ENCODE measurements at regions not wholly inside any gene's neighbourhood (a gene's known extent, or its start where the extent isn't known, plus 50 kb on each side); places are given as distances from the start of the nearest gene placed in this dataset.

GRCh38 chr3:4907050-4907449 lies 72.2 kb upstream of the BHLHE40 start:
- TF ChIP-seq TEAD4 (IDR thresholded peaks at IDR 0.05) (no peak), TCF12 (IDR thresholded peaks at IDR 0.05; ENCODE audit: low read depth) (no peak), NFIC (IDR thresholded peaks at IDR 0.05) (no peak), ZBTB7A (IDR thresholded peaks at IDR 0.05; ENCODE audit: low read depth) (no peak)

DNA sequence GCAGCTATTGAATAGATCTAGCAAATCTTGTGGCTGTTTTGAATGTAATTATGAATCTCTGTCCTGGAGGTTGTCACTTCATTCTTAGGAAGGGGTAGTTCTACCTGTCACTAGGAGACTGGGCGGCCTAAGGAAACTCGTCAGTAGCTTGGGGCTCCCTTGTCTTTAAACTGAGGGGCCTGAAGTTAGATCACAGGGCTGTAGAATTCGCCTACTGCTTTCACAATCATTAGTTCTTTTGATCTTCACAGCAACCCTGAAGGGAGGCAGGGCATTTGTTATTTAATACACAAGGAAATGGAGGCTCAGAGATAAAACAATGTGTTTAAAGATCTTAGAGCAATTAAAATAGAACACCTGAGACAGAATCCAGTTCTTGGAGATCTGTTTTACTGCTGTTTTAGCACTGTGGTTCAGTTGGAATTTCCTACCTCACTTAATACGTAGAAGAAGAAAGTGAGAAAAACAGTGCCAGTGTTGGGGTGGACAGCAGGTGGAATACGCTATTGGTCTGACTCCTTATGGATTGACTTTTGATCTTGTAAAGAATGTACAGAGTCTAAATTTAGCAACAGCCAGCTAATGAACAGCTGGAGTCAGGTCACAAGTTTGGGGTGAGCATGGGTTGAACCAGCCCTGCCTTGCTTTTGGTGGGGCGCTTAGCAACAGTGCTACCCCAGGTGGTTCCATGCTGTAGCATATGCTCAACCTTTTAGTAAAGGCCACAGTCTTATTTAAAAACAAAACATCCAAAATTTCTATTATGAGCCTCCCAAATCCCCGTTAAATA lies 71.4 kb upstream of the BHLHE40 start:
- TF ChIP-seq FOXM1 (IDR thresholded peaks at IDR 0.05; ENCODE audit: borderline replicate concordance, low read depth) (no peak), TAF1 (IDR thresholded peaks at IDR 0.05; ENCODE audit: low read depth) (no peak), ZBTB7A (IDR thresholded peaks at IDR 0.05; ENCODE audit: low read depth) (no peak), EGR1 (IDR thresholded peaks at IDR 0.05) (no peak), CREB1 (IDR thresholded peaks at IDR 0.05; ENCODE audit: low read depth) (no peak), RAD21 (IDR thresholded peaks at IDR 0.05; ENCODE audit: low read depth) (no peak), TEAD4 (IDR thresholded peaks at IDR 0.05) (no peak), YY1 (IDR thresholded peaks at IDR 0.05; ENCODE audit: low read depth) (no peak), MAX (IDR thresholded peaks at IDR 0.05) (no peak), TCF12 (IDR thresholded peaks at IDR 0.05; ENCODE audit: low read depth) (no peak), NFIC (IDR thresholded peaks at IDR 0.05) (no peak), CEBPB (IDR thresholded peaks at IDR 0.05) (no peak)

DNA sequence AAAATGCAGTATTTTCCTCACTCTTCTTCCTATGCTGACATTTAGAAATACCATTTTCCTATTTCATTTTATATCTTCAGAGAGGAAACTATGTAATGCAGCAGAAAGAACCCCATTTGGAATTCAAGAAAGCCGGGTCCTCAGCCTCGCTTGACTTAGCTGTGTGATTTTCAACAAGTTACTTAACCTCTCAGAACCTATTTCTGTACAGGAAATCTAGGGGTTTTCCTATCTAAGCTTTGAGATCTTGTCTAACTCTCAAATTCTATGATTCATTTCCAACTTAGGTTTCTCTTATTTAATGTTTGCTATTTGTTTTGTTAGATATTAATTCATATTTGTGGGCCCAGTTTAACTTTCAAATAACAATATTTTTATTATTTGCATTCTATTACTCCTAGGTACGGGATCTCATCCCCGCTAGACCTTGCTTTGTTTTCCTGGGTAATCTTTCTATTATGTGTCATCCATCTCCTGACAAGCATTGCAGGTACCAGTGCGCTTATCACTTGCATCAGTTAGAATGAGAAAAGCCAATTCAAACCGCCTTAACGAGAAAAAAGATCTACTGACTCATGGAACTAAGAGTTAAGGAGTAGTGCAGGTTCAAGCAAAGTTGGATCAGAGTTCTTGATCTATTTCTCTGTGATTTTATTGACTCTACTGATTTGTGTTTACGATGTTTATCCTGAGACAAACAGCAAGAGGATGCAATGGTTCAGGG lies 70.6 kb upstream of the BHLHE40 start:
- TF ChIP-seq, protein P1, sequence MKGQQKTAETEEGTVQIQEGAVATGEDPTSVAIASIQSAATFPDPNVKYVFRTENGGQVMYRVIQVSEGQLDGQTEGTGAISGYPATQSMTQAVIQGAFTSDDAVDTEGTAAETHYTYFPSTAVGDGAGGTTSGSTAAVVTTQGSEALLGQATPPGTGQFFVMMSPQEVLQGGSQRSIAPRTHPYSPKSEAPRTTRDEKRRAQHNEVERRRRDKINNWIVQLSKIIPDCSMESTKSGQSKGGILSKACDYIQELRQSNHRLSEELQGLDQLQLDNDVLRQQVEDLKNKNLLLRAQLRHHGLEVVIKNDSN (IDR thresholded peaks at IDR 0.05) = no peak
- TF ChIP-seq TEAD4 (IDR thresholded peaks at IDR 0.05) = no peak
- TF ChIP-seq REST (IDR thresholded peaks at IDR 0.05; ENCODE audit: low read depth) = no peak
- TF ChIP-seq RAD21 (IDR thresholded peaks at IDR 0.05; ENCODE audit: low read depth) = no peak
- no peak for TF ChIP-seq TCF12 (IDR thresholded peaks at IDR 0.05; ENCODE audit: low read depth)
- TF ChIP-seq EP300 (IDR thresholded peaks at IDR 0.05; ENCODE audit: borderline replicate concordance) = no peak
- TF ChIP-seq ZBTB7A (IDR thresholded peaks at IDR 0.05; ENCODE audit: low read depth) = no peak
- no peak for TF ChIP-seq CREB1 (IDR thresholded peaks at IDR 0.05; ENCODE audit: low read depth)
- TF ChIP-seq NFIC (IDR thresholded peaks at IDR 0.05) = no peak
- no peak for TF ChIP-seq EGR1 (IDR thresholded peaks at IDR 0.05)
- TF ChIP-seq TAF1 (IDR thresholded peaks at IDR 0.05; ENCODE audit: low read depth) = no peak
- TF ChIP-seq CEBPB (IDR thresholded peaks at IDR 0.05) = no peak
- TF ChIP-seq YY1 (IDR thresholded peaks at IDR 0.05; ENCODE audit: low read depth) = no peak
- no peak for TF ChIP-seq FOXM1 (IDR thresholded peaks at IDR 0.05; ENCODE audit: borderline replicate concordance, low read depth)
- no peak for TF ChIP-seq MAX (IDR thresholded peaks at IDR 0.05)

GRCh38 chr3:4914464-4914863 lies 64.8 kb upstream of the BHLHE40 start:
- TF ChIP-seq ZBTB7A (IDR thresholded peaks at IDR 0.05; ENCODE audit: low read depth) = no peak
- TF ChIP-seq TAF1 (IDR thresholded peaks at IDR 0.05; ENCODE audit: low read depth) = no peak
- no peak for TF ChIP-seq EP300 (IDR thresholded peaks at IDR 0.05; ENCODE audit: borderline replicate concordance)
- TF ChIP-seq FOXM1 (IDR thresholded peaks at IDR 0.05; ENCODE audit: borderline replicate concordance, low read depth) = no peak
- TF ChIP-seq EGR1 (IDR thresholded peaks at IDR 0.05) = no peak
- no peak for TF ChIP-seq TCF12 (IDR thresholded peaks at IDR 0.05; ENCODE audit: low read depth)
- no peak for TF ChIP-seq REST (IDR thresholded peaks at IDR 0.05; ENCODE audit: low read depth)
- TF ChIP-seq NFIC (IDR thresholded peaks at IDR 0.05) = no peak
- TF ChIP-seq YY1 (IDR thresholded peaks at IDR 0.05; ENCODE audit: low read depth) = no peak
- TF ChIP-seq CEBPB (IDR thresholded peaks at IDR 0.05) = no peak
- TF ChIP-seq RAD21 (IDR thresholded peaks at IDR 0.05; ENCODE audit: low read depth) = no peak
- TF ChIP-seq, protein P1 (IDR thresholded peaks at IDR 0.05) = no peak
- TF ChIP-seq CREB1 (IDR thresholded peaks at IDR 0.05; ENCODE audit: low read depth) = no peak
- TF ChIP-seq TEAD4 (IDR thresholded peaks at IDR 0.05) = no peak
- TF ChIP-seq MAX (IDR thresholded peaks at IDR 0.05) = no peak

DNA sequence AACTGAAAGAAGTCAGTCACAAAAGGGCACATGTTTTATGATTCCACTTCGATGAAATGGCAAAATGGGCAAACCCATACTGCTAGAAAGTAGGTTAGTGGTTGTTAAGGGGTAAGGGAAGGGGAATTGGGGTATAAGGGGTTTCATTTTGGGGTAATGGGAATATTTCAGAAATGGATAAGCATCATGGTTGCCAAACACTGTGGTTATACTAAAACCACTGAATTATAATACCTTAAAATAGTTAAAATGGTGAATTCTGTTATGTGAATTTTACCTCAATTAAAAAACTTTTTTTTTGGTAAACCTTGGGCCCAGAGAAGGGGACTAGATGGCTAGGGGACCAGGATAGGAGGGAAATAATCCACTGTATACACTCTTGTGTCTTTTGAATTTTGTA lies 52.3 kb upstream of the BHLHE40 start:
- TF ChIP-seq, protein P1 (IDR thresholded peaks at IDR 0.05) = no peak
- TF ChIP-seq NFIC (IDR thresholded peaks at IDR 0.05) = no peak
- no peak for TF ChIP-seq TAF1 (IDR thresholded peaks at IDR 0.05; ENCODE audit: low read depth)
- TF ChIP-seq EP300 (IDR thresholded peaks at IDR 0.05; ENCODE audit: borderline replicate concordance) = no peak
- TF ChIP-seq CREB1 (IDR thresholded peaks at IDR 0.05; ENCODE audit: low read depth) = no peak
- no peak for TF ChIP-seq YY1 (IDR thresholded peaks at IDR 0.05; ENCODE audit: low read depth)
- no peak for TF ChIP-seq TEAD4 (IDR thresholded peaks at IDR 0.05)

Measured in Ishikawa (cell line).